Effector CD8-positive, alpha-beta T cell (primary cell): ENCODE measurements at regions not wholly inside any gene's neighbourhood (a gene's known extent, or its start where the extent isn't known, plus 50 kb on each side); places are given as distances from the start of the nearest gene placed in this dataset.
"Not testable (repeated sequence)": the region's sequence is repeated elsewhere in the genome, so short reads cannot be mapped to it uniquely, and the experiment has no call there.

ENCODE experiments used
- DNase-seq: peaks from one replicate; lab custom pipeline; 2025; lab: John Stamatoyannopoulos, UW

DNA sequence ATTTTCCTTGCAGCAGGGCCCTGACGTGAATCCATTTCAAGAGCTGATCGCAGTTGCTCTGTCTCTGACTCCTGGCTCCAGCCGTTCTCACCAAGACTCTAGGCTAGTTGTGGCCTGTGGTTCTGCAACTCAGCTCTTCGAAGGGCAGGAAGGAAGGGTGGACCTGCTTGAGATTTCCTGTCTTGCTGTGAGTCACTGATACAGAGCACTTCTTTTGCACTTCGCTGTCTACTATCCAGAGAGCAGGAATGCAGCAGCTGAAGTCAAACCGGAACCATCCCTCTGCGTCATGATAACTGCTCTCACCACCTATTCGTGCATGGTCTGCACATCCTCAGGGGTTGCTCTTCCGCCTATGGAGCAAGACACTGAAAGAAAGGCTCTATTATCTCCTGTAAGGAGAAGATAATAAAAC is 59.7 kb downstream of the RAP2B start:
- peak; percentile 37 for DNase-seq

DNA sequence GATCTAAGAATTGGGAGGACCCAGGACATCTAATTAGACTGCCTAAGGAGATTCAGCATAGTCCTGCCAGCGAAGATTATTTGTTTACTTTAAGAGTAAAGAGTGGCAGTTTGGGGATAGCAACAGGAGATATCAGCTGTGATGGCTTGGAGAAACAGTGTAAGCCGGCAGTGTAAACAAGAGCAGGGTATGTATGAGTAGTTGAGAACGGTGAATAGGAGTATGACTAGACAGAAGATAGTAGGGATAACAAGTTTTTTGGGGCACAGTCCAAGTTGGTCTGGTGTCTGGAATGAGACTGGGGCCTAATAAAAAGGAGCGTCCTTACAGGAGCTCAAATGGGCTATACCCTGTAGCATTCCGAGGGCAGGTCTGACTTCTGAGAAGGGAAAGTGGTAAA is 64.9 kb downstream of the RAP2B start:
- not testable (repeated sequence) for DNase-seq

DNA sequence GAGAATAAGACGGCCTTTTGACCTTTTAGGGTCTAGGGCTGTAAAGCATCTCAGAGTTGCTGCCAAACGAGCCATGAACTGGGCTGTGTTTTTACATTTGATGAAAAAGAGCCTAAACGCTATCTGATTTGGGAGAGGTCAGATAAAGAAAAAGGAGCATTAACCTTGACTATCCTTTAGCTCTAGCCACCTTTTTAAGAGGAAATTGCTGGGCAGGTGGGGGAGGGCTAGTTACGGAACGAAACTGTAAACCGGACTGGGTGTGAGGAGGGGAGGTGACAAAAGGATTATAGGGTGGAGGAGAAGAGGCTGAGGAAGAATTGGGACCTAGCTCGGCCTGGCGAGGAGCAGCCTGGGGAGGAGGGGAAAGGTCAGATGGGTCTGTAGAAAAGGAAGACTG is 68.4 kb downstream of the RAP2B start:
- not testable (repeated sequence) for DNase-seq

DNA sequence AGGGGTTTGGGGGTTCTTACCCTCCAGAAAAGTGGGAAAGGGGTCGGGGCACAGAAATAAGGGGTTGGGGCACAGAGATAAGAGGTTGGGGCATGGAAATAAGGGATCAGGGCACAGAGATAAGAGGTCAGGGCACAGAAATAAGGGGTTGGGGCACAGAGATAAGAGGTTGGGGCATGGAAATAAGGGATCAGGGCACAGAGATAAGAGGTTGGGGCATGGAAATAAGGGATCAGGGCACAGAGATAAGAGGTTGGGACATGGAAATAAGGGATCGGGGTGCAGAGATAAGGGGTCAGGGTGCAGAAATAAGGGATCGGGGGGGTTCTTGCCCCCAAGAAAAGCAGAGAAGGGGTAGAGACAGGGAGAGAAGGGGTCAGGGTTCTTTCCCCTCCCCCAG is 69.2 kb downstream of the RAP2B start:
- not testable (repeated sequence) for DNase-seq

DNA sequence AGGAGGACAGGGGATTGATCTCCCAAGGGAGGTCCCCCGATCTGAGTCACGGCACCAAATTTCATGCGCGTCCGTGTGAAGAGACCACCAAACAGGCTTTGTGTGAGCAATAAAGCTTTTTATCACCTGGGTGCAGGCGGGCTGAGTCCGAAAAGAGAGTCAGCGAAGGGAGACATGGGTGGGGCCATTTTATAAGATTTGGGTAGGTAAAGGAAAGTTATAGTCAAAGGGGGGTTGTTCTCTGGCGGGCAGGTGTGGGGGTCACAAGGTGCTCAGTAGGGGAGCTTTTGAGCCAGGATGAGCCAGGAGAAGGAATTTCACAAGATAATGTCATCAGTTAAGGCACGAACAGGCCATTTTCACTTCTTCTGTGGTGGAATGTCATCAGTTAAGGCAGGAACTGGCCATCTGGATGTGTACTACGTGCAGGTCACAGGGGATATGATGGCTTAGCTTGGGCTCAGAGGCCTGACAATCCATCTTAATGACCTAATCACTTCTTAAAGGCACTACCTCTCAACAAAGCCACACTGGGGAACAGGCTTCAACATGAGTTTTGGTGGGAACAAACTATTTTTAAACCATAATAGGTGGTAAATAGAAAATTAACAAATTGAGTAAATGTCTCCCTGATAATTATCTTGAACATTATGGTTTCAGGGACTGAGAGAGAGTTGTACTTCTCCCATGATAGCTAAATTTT is 70.2 kb downstream of the RAP2B start:
- DNase-seq: not testable (repeated sequence)

DNA sequence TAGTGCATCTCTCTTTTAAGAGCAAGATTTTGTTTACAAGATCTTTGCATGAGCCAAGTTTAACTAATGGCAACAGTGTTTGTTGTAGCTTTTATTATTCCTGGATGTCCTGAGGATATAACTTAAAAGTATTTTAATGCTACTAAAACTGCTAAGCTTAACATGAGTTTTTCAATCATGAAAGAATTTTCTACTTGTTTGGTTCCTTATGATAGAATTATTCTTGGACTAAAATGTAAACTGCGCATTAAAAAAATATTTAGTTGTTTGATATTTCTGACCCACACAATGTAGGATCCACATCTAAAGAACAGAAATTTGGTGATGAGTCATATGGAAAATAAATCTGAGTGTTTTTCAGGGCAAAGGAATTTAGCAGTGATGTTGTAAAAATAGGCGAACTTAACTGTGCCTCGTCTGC is 70.8 kb downstream of the RAP2B start:
- no peak for DNase-seq

DNA sequence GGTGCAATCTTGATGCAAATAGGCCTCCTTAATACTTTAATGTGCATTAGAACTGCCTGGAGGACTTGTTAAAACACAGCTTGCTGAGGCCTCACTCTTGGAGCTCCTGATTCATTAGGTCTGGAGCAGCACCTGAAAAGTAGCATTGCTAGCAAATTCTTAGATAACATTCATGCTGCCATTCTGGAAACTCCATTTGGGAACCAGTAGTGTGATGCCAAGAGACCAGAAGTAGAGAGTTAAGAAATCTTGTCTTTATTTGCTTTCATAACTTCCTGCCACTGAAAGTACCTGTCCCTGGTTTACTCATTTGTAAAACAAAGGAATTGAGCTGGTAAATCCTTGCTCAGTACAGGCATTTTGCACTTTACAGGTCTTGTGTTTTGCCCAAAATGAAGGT is 72.0 kb downstream of the RAP2B start:
- DNase-seq: no peak

DNA sequence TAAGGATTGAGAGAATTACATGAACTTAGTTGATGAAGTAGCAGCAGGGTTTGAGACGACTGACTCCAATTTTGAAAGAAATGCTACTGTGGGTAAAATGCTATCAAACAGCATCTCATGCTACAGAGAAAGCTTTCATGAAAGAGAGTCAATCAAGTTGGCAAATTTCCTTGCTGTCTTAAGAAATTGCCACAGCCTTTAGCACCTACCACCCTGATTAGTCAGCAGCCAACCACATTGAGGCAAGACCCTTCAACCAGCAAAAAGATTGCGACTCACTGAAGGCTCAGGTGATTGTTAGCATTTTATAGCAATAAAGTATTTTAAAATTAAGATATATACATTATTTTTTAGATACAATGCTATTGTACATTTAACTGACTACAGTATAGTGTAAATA is 80.9 kb downstream of the RAP2B start:
- DNase-seq: no peak

DNA sequence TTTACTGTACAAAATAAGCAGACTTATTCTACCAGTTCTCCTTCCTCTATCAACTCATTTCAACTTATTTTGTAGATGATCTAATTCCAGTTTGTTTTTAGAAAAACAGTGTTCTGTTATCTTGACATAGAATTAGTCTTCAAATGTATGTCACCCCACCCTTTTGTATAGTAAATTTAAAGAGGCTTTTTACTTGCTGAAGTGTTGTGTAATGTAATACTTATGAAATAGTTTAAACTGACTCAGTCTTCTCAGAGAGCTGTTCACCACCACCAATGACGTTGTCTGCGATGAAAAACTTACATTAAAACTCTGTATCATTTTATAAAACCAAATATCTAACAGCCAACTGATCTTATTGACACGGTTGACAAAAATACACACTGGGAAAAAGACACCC is 82.9 kb downstream of the RAP2B start:
- no peak for DNase-seq

DNA sequence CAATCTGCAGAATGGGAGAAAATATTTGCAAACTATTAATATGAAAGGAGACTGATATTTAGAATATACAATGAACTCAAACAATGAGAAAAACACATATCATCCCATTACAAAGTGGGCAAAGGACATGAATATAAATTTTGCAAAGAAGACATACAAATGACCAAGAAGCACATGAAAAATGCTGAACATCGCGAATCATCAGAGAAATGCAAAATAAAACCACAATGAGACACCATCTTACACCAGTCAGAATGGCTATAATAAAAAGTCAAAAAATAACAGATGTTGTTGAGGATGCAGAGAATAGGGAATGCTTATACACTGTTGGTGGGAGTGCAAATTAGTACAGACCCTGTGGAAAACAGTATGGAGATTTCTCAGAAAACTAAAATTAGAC is 83.6 kb downstream of the RAP2B start:
- DNase-seq: no peak

DNA sequence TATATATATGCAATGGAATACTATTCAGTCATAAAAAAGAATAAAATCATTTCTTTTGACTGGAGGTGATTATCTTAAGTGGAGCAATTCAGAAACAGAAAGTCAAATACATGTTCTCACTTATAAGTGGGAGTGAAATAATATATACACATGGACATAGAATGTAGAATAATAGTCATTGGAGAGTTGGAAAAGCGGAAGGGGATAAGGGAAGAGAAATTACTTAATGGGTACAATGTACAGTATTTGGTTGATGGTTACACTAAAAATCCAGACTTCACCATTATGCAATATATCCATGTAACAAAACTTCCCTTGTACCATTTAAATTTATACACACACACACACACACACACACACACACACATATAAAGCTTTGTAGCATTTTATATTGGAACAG is 84.3 kb downstream of the RAP2B start:
- DNase-seq: no peak

DNA sequence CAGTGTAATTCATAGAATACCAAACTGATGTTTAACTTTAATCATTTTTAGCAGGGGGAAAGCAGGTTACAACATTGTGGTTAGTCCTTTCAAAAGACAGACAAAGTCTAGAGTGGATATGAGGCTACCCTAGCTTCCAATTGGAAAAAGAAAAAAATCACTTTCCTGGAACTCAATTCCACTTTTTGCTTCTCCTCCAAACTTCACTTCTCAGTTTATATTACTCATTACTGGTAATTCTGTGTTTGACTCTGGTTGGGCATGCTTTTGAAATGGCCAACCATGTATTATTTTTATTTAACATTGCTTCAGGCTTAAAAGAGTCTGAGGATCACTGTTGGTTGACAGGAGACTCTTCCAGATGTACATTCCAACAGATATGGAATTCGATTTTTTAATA is 84.8 kb downstream of the RAP2B start:
- no peak for DNase-seq

DNA sequence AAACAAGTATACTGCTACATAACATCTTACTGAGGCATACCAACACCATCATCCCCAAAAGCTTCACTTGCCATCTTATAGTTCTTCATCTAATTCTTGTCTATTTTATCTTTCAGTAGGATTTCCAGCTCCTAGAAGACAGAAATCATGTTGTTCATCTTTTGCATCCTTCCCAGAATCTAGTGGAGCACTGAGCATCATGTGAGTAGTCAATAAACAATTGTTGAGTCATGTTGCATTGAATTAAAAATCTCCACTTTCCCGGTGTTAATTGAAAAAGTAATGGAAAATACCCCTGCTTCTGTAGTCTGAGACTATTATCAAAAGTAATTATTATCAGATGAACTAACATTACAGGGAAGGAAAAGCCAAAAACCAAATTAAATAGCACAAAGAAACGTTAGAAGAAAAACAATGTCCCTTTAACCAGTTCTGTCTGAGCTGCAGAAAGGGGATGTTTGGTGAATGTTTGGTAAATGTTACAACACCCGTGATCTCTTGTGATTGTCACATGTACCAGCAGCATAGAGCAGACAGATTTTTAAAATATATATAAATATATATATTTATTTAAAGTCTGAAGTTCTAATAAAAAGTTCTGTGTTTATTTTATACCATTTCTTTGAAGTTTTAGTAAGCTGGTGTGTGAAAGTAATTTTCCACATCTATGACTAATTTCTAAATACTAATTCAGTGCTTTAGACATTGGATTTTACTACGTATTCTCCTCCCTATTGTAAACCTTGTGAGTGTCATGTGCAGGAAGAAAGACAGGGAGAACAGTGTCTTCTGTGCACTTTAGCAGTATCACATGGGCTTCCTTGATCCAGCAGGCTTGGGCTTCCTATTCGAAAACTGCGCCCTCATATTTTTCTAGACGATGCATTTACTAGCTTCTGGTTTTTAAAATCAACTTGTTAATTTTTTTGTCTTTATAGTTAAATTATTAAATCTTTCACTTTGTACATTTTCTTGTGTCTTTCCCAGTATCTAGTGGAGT is 85.6 kb downstream of the RAP2B start:
- no peak for DNase-seq

DNA sequence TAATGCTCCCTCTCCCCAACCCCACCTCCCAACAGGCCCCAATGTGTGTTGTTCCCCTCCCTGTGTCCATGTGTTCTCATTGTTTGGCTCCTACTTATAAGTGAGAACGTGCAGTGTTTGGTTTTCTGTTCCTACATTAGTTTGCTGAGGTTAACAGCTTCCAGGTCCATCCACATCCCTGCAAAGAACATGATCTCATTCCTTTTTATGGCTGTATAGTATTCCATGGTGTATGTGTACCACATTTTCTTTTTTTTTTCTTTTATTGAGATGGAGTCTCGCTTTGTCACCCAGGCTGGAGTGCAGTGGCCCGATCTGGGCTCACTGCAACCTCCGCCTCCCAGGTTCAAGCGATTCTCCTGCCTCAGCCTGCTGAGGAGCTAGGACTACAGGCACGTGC is 86.8 kb downstream of the RAP2B start:
- not testable (repeated sequence) for DNase-seq

DNA sequence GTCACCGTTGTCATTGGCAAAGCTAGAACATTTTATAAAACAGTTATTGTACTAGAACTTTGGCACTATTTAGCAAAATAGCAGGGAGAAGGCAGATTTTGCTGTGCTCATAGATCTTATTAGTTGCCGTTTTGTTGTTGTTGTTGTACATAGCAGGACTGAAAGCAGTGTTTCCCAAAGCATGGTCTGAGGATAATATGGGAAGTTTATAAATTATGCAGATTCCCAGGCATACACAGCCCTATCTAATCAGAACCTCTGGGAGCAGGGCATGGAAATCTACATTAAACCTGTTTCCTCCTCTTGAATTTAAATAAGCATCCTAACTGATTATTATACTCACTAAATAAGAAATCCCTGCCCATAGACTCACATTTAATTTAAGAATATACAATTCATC is 87.9 kb downstream of the RAP2B start:
- no peak for DNase-seq

DNA sequence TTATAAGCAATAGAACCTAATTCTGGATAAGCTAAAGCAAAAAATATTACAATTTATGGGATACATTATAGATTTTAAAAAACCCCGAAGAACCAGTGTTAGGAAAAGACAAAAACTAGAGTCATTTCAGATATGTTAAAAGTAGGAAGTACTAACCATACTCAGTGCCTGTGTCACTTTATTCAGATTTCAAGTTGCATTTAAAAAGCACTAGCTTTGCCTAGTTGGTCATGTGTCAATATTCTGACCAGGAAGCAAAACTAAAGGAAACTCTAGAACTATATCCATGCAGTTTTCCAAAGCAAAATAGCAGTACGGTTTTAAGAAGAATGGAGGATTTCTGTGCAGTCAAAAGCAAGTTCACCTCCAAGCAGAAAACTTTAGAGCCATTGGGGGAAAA is 88.4 kb downstream of the RAP2B start:
- no peak for DNase-seq

DNA sequence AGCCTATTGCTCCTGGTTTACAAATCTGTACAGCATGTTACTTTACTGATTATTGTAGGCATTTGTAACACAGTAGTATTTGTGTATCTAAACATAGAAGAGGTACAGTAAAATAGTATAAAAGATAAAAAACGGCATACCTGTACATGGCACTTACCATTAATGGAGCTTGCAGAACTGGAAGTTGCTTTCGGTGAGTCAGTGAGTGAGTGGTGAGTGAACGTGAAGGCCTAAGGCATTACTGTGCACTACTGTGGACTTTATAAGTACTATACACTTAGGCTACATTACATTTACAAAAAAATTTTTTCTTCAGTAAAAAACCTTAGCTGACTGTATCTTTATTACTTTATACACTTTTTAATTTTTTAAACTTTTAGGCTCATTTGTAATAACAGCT is 90.9 kb downstream of the RAP2B start:
- no peak for DNase-seq

DNA sequence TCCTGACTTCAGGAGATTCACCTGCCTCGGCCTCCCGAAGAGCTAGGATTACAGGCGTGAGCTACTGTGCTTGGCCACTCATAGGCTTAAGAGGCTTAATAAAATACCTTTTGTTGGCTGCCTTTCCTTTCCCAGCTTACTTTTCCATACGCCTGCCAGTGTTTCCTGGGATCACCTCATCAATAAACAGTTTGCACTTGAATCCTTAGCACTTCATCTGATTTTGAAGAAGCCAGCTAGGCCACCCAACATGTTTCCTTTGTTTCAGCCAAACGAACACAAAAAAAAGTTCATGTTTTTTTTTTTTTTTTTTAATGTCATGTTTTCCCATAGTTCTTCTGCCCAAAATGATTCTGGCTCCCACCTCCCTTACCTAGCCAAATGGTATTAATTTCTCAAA is 92.3 kb downstream of the RAP2B start:
- DNase-seq: no peak

DNA sequence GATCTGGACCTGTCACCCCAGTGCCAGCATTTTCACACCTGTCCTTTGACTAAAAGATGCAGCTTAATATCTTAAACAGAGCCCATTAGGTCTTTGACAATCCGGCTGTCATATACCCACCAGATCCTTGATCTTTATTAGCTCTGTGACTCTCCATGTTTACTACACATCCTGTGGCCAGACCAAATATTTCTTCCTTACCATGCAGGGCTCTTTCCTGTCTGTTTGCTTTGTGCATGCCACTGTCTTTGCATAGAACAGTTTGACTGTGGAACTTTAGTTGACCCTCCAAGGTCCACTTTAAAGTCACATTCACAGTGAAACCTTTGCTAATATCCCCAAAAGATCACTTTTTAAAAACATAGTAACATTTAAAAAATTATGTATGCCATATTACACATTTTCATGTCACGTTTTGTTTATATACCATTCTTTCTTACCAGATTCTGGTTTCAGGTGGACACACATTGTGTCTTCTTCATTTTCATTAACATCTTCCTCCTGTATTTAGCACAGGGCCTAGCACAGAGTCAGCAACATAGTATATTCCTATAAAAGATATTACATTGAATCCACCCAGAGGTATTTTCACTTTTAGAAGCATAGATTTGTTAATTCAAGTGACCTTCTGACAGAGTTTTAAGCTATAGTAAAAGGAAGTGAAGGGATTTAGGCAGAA is 95.8 kb downstream of the RAP2B start:
- no peak for DNase-seq

DNA sequence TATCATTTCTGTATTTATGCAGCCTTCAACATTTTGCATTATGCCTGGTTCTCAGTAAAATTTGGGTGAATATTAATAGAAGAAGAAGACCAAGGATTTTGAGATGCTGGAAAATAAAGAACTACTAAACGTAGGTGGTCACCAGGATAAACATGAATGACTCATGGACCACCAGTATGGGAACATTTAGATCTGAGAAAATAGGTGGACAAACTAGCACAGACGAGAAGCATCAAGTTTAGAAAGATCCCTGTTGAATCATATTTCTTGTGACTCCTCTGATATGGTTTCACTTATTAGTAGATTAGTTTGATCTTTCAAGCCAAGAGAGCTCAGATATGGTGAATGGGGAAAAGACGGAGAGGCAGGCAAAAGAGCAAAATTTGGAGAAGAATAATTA is 97.9 kb downstream of the RAP2B start:
- no peak for DNase-seq

DNA sequence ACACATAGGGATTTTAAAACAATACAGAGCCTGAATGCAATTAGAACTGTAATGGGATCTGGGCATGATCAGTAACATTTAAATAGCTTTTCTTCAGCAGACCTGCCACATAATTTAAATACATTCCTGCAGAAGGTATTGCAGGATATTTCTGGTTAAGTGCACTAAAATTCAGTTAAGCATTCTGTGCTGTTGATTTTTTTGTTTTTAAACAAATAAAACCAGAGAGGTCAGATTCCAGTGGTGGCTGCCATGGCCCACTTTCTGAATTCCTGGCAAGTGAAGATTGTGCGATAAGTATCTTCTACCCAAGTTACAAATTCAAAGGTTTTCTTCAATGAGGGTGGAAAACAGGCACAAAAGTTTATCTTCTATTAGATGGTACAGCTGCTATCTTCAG is 98.7 kb downstream of the RAP2B start:
- DNase-seq: no peak

DNA sequence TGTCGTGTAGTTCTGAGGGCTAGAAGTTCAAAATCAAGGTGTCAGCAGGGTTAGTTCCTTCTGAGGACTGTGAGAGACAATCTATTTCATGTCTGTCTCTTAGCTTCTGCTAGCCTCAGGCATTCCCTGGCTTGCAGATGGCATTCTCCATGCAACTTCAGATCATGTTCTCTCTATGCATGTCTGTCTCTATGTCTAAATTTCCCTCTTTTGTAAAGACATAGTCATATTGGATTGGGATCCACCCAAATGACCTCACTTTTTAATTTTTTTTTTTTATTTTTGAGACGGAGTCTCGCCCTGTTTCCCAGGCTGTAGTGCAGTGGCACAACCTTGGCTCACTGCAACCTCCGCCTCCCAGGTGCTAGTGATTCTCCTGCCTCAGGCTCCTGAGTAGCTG is 104.6 kb downstream of the RAP2B start:
- no peak for DNase-seq
